ENCODE measurements at regions not wholly inside any gene's neighbourhood (a gene's known extent, or its start where the extent isn't known, plus 50 kb on each side); places are given as distances from the start of the nearest gene placed in this dataset.

GRCh38 chr11:28616160-28616965, 508.2 kb downstream of the METTL15 start:
- Histone ChIP-seq H3K9me3 (ENCODE audit: low read depth, low read length) (no peaks in the 10 kb centered on the region), H3K4me3 (no peak overlapping the region), H3K27ac (no peak overlapping the region), H3K9ac (ENCODE audit: insufficient read length) (no peak overlapping the region), H3K36me3 (ENCODE audit: insufficient read depth, low read length) (no peaks in the 10 kb centered on the region)
- TF ChIP-seq FOXP2 (optimal IDR thresholded peaks at IDR 0.05; ENCODE audit: control extremely low read depth, extremely low read length, insufficient read depth) (no peak), EZH2 (IDR thresholded peaks at IDR 0.05) (no peak)
- DNase-seq (ENCODE audit: low read depth, low spot score): no peak

- Histone ChIP-seq H3K9ac (ENCODE audit: insufficient read length) (no peak overlapping the region), H3K4me3 (no peak overlapping the region), H3K9me3 (ENCODE audit: low read depth, low read length) (no peaks in the 10 kb centered on the region), H3K27ac (no peak overlapping the region), H3K36me3 (ENCODE audit: insufficient read depth, low read length) (no peaks in the 10 kb centered on the region)
- TF ChIP-seq EZH2 (IDR thresholded peaks at IDR 0.05) (no peak), POLR2AphosphoS5 (IDR thresholded peaks at IDR 0.05; ENCODE audit: borderline replicate concordance, low read depth, low read length) (no peak), FOXP2 (optimal IDR thresholded peaks at IDR 0.05; ENCODE audit: control extremely low read depth, extremely low read length, insufficient read depth) (no peak)
- no peak for DNase-seq (ENCODE audit: low read depth, low spot score)
Observed at GRCh38 chr11:28615542-28615941, 507.4 kb downstream of the METTL15 start.

GRCh38 chr11:28606930-28607329, 498.7 kb downstream of the METTL15 start:
- no peaks in the 10 kb centered on the region for H3K9me3 ChIP-seq (ENCODE audit: low read depth, low read length)
- no peak for TF ChIP-seq FOXP2 (optimal IDR thresholded peaks at IDR 0.05; ENCODE audit: control extremely low read depth, extremely low read length, insufficient read depth)
- no peak for TF ChIP-seq POLR2AphosphoS5 (IDR thresholded peaks at IDR 0.05; ENCODE audit: borderline replicate concordance, low read depth, low read length)
- TF ChIP-seq EZH2 (IDR thresholded peaks at IDR 0.05): no peak
- H3K9ac ChIP-seq (ENCODE audit: insufficient read length): no peak overlapping the region
- no peak for DNase-seq (ENCODE audit: low read depth, low spot score)
- no peak overlapping the region for H3K27ac ChIP-seq
- H3K36me3 ChIP-seq (ENCODE audit: insufficient read depth, low read length): no peaks in the 10 kb centered on the region
- H3K4me3 ChIP-seq: no peak overlapping the region

- Histone ChIP-seq H3K36me3 (ENCODE audit: insufficient read depth, low read length) (no peaks in the 10 kb centered on the region), H3K27ac (no peak overlapping the region), H3K9me3 (ENCODE audit: low read depth, low read length) (no peaks in the 10 kb centered on the region), H3K9ac (ENCODE audit: insufficient read length) (no peak overlapping the region), H3K4me3 (no peak overlapping the region)
- TF ChIP-seq FOXP2 (optimal IDR thresholded peaks at IDR 0.05; ENCODE audit: control extremely low read depth, extremely low read length, insufficient read depth) (no peak), EZH2 (IDR thresholded peaks at IDR 0.05) (no peak), POLR2AphosphoS5 (IDR thresholded peaks at IDR 0.05; ENCODE audit: borderline replicate concordance, low read depth, low read length) (no peak)
- no peak for DNase-seq (ENCODE audit: low read depth, low spot score)
Observed at GRCh38 chr11:28599656-28600055, 491.5 kb downstream of the METTL15 start.

GRCh38 chr11:28598531-28598930, 490.3 kb downstream of the METTL15 start:
- TF ChIP-seq POLR2AphosphoS5 (IDR thresholded peaks at IDR 0.05; ENCODE audit: borderline replicate concordance, low read depth, low read length) (no peak), FOXP2 (optimal IDR thresholded peaks at IDR 0.05; ENCODE audit: control extremely low read depth, extremely low read length, insufficient read depth) (no peak)

GRCh38 chr11:28596816-28597215, 488.6 kb downstream of the METTL15 start:
- no peak for TF ChIP-seq POLR2AphosphoS5 (IDR thresholded peaks at IDR 0.05; ENCODE audit: borderline replicate concordance, low read depth, low read length)
- TF ChIP-seq FOXP2 (optimal IDR thresholded peaks at IDR 0.05; ENCODE audit: control extremely low read depth, extremely low read length, insufficient read depth): no peak
- no peak for TF ChIP-seq EZH2 (IDR thresholded peaks at IDR 0.05)

More at GRCh38 chr11:28598531-28598930, 490.3 kb downstream of the METTL15 start:
- DNase-seq (ENCODE audit: low read depth, low spot score): no peak
- H3K27ac ChIP-seq: no peak overlapping the region
- H3K36me3 ChIP-seq (ENCODE audit: insufficient read depth, low read length): no peaks in the 10 kb centered on the region
- no peak overlapping the region for H3K4me3 ChIP-seq
- H3K9me3 ChIP-seq (ENCODE audit: low read depth, low read length): no peaks in the 10 kb centered on the region
- no peak overlapping the region for H3K9ac ChIP-seq (ENCODE audit: insufficient read length)

GRCh38 chr11:28592141-28592540, 484.0 kb downstream of the METTL15 start:
- H3K4me3 ChIP-seq: no peak overlapping the region
- H3K27ac ChIP-seq: no peak overlapping the region
- H3K9ac ChIP-seq (ENCODE audit: insufficient read length): no peak overlapping the region
- no peaks in the 10 kb centered on the region for H3K9me3 ChIP-seq (ENCODE audit: low read depth, low read length)
- no peaks in the 10 kb centered on the region for H3K36me3 ChIP-seq (ENCODE audit: insufficient read depth, low read length)
- no peak for TF ChIP-seq POLR2AphosphoS5 (IDR thresholded peaks at IDR 0.05; ENCODE audit: borderline replicate concordance, low read depth, low read length)
- no peak for TF ChIP-seq EZH2 (IDR thresholded peaks at IDR 0.05)
- DNase-seq (ENCODE audit: low read depth, low spot score): no peak

More at GRCh38 chr11:28596816-28597215, 488.6 kb downstream of the METTL15 start:
- H3K9ac ChIP-seq (ENCODE audit: insufficient read length): no peak overlapping the region
- DNase-seq (ENCODE audit: low read depth, low spot score): no peak
- H3K27ac ChIP-seq: no peak overlapping the region
- H3K9me3 ChIP-seq (ENCODE audit: low read depth, low read length): no peaks in the 10 kb centered on the region
- no peaks in the 10 kb centered on the region for H3K36me3 ChIP-seq (ENCODE audit: insufficient read depth, low read length)
- no peak overlapping the region for H3K4me3 ChIP-seq

GRCh38 chr11:28584992-28585391, 476.8 kb downstream of the METTL15 start:
- Histone ChIP-seq H3K9ac (ENCODE audit: insufficient read length) (no peak overlapping the region), H3K27ac (no peak overlapping the region), H3K9me3 (ENCODE audit: low read depth, low read length) (no peaks in the 10 kb centered on the region), H3K36me3 (ENCODE audit: insufficient read depth, low read length) (no peaks in the 10 kb centered on the region), H3K4me3 (no peak overlapping the region)
- TF ChIP-seq FOXP2 (optimal IDR thresholded peaks at IDR 0.05; ENCODE audit: control extremely low read depth, extremely low read length, insufficient read depth) (no peak), EZH2 (IDR thresholded peaks at IDR 0.05) (no peak), POLR2AphosphoS5 (IDR thresholded peaks at IDR 0.05; ENCODE audit: borderline replicate concordance, low read depth, low read length) (no peak)
- DNase-seq (ENCODE audit: low read depth, low spot score): no peak

- TF ChIP-seq POLR2AphosphoS5 (IDR thresholded peaks at IDR 0.05; ENCODE audit: borderline replicate concordance, low read depth, low read length) (no peak), FOXP2 (optimal IDR thresholded peaks at IDR 0.05; ENCODE audit: control extremely low read depth, extremely low read length, insufficient read depth) (no peak), EZH2 (IDR thresholded peaks at IDR 0.05) (no peak)
- no peak overlapping the region for H3K9ac ChIP-seq (ENCODE audit: insufficient read length)
- no peak overlapping the region for H3K27ac ChIP-seq
- no peaks in the 10 kb centered on the region for H3K36me3 ChIP-seq (ENCODE audit: insufficient read depth, low read length)
- no peak overlapping the region for H3K4me3 ChIP-seq
- H3K9me3 ChIP-seq (ENCODE audit: low read depth, low read length): no peaks in the 10 kb centered on the region
- no peak for DNase-seq (ENCODE audit: low read depth, low spot score)
Observed at GRCh38 chr11:28582506-28582905, 474.3 kb downstream of the METTL15 start.
